NCI-H526 (cell line): ENCODE measurements at regions not wholly inside any gene's neighbourhood (a gene's known extent, or its start where the extent isn't known, plus 50 kb on each side); places are given as distances from the start of the nearest gene placed in this dataset.

ENCODE experiments used
- DNase-seq, 2 experiments: peaks; one replicate each; lab custom pipeline; 2025; lab: John Stamatoyannopoulos, UW

DNA sequence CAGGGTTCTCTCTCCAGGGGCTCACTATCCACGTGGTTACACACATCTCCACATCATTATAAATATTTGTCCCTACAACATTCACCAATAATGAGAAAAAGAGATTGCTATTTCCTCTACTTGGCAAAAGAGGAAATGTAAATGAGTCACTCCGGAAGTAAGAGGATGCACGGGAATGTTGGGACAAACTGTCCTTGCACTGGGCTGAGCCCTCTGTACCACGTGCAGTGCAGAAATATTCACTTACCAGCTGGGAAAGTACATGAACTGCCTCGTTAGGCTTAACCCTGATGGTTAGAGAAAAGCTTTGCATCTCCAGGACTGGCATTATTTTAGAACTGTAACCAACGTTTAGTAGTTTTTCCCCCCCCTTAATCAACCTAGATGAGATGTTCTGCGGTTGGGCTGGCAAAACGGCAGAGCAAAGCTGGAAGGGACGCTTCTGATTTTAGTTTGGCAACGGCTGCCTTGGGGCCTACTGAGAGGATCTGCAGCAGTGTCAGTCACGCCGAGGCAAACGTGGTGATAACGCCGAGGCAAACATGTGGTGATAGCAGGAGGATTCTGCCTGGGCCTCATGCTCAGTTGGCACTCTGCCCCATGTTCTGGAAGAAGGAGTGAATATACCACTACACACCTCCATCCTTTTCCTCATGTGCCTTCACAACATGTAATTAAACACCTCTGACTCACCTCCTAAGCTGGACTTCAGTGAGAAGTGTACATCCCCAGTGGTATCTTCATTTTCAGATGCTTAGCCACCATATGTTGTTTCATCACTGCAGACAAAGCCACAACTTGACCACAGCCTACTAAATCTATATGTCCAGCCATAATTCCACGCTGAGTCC is 661.4 kb upstream of the KLF4 start:
- DNase-seq: no peak

DNA sequence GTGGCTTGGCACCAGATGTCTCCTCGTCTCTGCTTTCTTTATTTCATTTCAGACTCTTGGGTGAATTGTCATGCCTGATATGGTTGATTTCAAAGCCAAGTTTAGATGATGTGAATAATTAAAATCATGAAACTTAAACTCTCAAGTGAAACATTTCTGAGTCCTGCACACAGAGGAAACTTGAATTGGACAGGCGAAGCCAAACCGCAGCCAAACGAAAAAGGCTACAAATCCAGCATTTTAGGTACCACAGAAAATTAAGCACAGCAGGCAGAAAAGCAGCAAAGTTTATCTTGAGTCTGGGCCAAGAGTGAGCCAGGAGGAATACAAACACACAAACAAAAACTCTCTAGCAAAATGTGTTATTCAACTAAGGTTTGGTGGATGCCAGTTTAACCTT is 659.8 kb upstream of the KLF4 start:
- DNase-seq: no peak

DNA sequence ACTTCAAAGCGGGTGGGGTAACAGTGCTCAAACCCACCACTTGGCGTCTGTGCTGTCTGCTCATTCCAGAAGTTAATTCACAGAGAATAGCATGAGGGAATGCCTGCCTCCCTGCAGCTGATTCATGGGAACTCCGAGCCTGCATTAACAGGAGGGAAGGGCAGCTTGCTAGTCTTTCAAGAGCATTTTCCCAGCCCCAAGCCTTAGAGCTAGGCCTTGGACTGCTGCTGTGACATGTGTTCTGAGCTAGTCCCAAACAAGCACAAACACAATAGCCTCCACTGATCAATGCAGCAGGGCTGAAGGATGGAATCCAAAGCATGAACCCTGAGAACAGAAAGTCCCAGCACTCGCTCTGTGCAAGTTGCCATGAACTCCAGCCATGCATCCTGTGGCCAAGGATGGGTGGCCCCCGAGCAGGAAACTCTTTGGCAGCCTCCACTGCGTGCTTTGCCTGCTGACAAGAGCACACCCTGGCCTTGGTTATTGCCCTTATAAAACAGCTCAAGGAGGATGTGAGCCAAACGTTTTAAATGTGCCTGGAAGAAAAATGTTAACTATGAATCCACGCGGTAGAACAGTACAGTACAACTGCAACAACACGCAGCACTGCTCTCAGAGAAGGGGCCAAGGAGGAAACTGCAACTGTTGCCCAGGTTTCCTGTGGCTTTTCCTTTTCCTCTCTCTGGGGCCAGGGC is 653.1 kb upstream of the KLF4 start:
- DNase-seq: no peak

DNA sequence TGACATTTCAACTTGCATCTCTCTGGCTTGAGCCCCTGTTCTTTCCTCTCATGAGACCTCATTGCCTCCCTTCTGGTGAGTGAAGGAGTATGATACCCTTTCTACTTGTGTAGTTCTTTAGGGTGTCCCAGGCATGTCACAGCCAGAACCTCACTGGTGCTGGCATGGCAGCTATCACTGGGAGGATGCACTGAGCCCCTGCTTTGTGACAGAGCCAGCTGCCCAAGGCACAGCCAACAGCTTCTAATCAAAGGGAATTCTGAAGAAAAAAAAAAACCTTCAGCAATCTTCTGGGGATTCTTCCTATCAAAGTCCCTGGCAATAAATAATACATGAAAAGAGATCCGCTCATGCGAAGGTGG is 652.6 kb upstream of the KLF4 start:
- DNase-seq: no peak

DNA sequence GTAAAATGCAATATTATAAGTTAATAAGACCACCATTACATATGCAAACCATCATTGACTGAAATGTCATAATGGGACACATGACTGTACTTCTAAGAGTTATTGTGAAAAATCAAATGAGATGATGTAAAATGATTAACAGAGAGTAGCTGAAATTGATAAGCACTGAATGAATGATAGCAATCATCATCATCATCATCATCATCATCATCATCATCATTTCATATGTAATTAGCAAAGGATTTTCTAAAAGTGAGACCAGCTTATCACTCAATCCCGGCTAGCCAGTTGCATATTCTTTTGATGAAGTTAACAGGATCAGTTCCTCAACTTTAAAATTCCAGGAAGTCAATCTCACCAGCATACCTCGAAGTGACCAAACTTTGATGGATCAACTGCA is 650.3 kb upstream of the KLF4 start:
- DNase-seq: no peak

DNA sequence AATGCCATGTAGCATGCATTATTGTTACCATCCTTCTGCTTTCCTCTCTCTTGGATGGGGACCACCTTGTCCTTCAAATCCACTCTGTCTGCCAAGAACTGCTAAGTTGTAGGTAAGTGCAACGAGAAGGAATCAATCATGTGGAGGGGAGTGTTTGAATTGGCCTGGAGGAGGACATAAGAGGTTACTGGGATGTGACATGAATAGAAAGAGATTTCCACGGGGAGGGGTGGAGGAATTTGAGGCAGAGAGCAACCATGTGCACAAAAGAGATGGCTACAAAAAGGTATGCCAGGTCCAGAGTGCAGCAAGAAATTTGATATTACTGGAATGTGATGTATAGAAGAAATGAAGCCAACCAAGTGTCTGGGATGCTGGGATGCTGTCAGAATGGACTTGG is 648.9 kb upstream of the KLF4 start:
- no peak for DNase-seq

DNA sequence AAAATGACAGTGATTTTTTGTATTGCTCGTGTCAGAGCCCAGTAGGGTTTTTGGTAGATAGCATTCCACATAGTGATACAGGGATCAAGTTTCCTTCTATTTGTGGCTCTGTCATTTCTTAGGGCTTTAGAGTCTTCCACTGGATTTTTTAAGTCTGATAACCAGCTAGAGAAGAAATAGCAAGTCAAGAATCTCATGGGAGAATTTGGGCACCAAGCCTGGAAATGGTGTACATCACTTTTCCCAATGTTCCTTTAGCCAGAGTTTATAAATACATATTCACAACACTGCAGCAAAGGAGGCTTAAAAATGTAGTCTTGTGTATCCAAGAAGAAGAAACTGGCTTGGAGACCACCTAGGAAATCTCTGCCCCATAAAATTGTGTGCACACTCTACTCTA is 647.1 kb upstream of the KLF4 start:
- DNase-seq: no peak

DNA sequence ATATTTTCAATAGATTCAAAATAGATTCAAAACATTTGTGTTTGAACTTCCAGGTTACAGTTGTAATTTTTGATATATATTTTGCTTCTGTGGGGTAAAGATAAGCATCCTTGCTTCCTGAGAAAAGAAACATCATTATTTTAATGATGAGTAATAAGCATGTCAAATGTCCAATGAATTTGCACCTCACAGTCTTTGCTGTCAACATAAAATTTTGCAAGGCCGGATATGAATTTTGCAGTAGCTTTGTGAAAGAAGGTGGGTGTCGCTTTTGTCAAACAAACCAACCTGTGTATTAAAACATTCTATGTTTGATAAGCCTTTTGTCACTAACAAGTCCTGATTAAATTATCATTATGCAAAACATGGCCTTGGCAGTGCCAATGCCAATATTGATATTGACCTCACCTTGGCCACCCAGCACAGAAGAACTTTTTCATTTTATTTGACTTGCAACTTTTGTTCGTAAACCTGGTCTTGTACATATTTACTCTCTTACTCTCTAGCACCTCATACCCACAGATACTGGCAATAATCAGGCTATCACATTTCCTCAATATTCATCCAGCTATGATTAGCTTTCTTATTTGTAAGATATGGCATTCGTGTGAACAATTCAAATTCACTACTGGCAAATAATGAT is 645.0 kb upstream of the KLF4 start:
- DNase-seq: no peak

DNA sequence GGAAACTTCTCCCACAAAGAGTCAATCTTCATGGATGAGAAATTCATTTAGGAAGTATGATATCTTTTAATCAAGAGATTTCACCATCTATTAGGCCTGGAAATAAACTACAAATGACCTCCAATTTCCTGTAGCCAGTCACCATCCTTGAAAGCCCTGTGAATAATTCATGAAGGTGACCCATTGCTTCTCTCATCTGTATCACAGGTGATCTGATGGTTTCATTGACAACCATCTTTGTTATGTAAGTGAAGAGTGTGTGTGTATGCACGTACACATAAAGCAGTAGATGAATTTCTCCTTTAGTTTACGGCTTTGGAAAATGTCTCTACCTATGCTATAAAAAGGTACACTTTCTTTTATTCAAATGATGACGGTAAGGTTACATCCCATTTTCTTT is 644.1 kb upstream of the KLF4 start:
- DNase-seq: no peak

DNA sequence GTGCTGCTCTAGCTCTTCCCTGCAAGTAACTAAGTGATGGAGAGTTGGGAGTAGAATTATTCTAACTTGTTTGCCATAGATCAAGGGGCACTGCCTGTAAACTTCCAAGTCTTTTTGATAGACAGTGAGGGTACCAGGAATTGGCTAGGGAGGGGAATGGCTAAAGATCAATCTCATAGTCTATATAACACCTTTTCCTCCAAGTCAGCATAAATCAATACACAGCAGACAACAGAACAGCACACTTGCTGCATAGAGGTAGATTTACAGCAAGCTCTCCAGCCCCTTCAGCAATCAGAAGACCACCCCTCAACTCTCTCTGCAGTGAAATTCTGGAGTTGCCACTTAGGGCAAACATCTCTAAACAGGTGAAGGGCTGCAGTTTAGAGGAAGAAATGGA is 643.5 kb upstream of the KLF4 start:
- DNase-seq: no peak

DNA sequence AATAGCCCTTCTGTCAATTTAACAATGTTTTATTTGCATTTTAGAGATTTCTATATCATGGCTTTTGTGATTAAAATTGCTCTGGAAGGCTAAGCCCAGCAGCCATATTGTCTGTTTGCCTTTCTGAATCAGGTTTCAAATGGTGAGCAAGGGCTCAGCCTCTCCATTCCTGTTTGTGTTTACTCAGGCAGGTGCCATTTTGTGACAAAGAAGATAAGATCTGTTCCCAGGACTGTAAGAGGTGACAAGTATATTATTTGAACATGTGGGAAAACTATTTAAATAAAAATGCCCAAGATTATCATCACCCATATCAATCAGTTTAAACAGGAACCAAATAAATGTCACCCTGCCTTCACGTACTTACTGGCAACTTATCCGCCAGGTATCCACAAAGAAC is 641.3 kb upstream of the KLF4 start:
- DNase-seq: no peak

DNA sequence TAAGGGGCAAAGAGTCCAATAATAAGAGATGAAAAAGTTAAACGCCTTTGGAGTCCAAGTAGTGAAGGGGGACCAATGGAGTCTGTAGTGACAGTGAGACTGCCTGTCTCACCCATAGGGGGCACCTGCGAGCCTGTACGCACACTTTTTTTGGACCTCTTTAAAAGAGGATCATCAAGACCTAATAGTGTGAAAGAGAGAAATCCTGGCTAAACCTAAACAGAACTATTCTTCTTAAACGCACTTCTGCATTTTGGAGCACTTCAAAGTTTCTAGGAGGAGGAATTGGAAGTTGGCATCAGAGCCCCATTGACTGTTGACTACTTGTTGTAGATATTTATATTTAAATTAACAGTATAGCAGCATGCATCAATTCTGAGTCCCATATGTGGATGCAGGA is 636.1 kb upstream of the KLF4 start:
- no peak for DNase-seq

DNA sequence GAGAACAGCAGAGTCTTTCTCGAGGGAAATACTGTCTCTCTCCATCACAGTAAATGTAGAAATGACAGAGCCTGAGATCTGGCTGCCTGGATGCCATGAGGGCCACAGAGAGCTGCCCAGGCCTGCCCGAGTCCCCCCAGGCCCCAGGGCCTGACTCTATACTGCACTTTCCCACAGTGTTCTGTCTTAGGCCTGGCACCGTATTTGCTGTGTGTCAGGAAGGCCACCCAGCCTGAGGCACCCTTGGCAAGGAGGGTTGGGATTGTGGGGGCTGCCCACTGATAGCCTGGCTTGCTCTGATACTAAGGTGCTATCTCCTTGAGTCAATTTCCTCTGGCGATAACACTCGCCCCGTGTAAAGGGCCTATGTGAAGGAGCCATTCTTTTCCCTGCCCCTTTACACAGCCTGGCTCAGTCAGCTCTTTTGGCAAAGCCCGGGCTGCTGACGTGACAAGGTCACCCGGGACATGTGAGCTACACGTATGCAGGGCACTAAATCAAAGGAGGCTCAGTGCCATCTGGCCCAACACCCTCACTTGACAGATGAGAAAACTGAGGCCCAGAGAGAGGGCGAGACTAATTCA is 630.1 kb upstream of the KLF4 start:
- no peak for DNase-seq

DNA sequence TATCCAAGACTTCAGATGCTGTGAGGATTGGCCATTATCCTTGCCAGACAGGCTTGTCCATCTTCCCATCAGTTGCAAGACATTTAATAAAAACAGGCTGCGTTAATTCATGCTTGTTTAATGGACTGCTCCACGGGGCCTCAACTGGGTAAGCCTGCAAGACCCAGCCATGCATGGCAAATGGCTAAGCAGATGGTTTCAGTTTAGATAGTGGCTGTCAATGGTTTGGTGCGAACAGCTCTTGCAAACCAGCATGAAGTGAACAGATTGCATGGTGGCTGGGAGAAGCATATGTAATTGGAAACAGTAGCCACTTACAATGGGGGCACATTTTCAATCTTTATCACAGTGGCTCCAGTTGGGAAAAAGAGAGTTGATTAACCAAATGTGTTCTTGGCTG is 628.2 kb upstream of the KLF4 start:
- DNase-seq: peak; percentile 17 to 65

DNA sequence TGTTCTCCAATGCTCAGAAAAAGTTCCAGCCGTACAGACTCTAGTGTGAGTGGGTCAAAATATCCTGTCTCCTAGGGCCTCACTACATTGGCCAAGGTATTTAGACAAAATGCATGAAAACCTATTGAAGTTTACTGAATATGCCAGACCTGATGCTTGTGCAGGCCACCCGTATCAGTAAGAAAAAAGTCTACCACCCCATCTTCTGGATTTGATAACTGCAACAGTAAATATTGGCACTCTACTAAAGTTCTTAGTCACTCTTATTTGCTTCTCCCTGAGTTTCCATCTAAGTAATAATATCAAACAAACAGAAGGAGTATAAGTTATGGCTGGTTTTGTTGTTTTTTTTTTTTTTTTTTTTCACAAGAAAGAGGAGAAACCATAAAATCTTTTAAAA is 627.7 kb upstream of the KLF4 start:
- DNase-seq: no peak

DNA sequence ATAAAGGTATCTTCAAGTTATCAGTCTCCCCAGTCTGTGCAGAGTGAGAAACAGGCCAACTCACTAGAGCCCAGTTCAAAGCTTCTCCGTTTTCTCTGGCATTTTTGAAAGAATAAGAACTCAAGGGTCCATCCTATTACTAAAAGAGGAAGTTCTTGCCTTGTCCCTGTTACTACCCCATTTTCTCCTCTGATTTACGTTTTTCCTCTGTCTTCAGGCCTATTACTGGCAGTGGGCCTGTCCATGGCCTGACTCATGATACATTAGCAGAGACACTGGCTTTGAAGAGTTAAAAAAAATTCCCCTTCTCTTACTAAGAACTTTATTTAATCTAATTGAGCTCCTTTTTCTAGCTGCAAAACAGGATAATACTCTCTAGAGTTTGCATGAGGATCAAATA is 624.0 kb upstream of the KLF4 start:
- no peak for DNase-seq

DNA sequence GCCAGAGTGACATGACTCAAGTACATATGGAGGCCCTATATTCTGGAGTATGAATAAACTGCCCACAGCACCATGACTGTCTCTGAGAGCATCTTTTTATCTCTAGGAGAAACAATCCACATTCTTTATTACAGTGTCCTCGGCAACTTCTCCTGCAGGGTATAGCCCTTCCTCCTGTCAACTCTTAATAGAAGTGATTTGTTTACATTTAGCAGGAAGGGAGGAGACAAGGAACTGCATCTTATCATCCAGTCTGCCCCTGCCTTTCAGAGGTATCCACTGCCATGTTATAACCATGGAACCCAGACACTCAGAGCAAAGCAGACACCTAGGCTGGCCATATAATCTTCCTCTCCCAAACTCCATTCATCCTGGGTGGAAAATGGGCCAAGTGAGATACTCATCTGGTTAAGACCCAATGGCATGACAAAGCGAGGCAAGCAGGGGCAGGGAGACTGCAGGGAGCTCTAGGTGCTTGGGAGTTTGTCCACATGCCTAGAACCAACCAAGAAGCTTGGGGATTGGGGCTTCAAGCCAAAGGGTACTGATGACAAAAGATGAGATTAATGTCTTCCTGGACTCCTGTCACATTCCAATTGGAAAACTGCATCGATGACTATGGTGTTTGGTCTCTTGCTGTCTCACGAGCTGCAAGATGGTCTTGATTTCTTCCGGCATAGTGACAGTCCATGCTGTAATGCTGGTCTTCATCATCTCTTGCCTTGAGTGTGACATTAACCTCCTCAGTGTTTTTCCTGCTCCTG is 620.5 kb upstream of the KLF4 start:
- DNase-seq: no peak

DNA sequence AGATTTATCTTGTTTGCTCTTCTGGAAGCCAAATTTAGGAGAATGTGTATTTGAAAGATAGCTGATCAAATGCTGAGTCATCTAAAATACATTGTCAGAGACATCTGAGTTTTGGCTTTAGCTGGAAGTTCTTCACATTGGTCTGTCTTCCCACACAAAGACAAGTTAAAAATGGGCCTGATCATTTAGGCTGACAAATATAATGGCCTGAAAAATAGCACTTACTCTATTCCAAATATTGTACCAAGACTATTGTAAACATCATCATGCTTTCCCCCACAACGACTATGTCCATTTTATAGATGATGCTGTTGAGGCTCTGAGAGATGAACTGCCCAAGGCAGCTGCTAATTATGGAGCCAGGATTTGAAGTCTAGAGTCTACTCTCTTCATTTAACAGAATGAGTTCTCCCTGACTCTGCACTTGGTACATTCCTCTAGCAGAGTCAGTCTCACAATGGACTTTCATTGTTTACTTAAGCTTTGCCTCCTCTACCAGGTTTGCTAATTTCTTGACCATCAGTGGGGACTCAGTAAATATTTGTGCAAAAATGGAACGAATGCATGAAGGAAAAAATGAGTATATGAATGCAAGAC is 619.4 kb upstream of the KLF4 start:
- no peak for DNase-seq

DNA sequence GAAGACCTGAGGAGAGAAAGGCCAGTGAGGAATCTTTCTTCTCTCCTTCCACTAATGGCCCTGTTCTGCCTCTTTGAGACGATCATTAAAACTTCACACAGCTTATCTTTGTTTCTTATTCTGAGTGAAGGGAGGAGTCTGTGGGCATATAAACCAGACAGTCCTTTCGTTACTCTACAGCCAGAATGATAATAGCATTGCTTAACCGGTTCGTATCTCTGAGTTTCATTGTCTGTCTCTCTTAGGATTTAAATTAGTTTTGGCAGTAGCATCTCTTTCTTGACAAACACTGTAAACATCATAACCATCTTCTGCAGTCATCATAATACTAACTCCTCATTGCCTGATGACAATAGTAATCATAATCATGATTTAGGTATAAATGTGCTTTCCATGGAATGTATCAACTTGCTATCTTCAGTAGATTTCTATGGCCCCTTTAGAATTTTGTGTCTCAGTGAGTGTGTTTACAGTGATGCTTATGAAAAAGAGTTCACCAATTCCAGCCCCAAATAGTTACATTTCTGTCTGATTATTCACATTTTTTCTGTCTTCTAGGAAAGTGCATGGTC is 618.8 kb upstream of the KLF4 start:
- DNase-seq: no peak

DNA sequence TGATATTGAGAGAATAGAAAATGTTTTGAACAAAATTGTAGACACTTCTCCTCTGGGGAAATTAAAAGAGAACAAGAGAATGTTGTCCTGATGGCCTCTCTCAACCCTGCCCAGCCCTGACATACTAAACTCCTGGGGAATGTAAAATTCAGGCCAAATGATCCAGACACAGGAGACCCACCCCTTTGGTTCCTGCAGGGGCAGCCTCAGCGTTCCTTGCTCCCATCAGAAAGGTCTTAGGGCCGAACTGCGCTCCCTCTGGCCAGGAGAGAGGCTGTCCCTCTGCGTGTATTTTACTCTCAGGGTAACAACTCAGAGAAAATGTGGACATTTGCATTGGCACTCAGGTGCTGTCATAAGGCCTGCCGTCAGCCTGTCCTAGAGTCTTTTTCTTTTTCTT is 616.3 kb upstream of the KLF4 start:
- peak; percentile 20 to 70 for DNase-seq

DNA sequence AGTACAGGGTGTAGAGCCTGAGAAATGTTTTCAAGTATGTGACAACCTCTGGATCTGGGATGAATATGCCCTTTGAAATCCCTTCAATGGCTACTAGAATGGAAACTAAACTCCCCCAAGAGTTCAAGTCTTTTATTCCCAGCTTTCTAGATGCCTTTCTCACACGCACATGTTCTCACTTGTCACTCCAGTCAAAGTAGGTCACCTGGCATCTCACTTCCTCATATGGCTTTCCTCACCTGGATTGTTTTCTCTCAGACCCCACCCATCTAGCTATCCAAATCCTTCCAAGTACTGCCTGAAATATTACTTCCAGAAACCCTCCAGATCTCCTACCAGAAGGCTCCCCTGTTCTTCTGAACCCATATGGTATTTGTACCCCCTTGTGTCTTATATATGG is 615.4 kb upstream of the KLF4 start:
- DNase-seq: peak; percentile 62 to 69
